ENCODE measurements at regions not wholly inside any gene's neighbourhood (a gene's known extent, or its start where the extent isn't known, plus 50 kb on each side); places are given as distances from the start of the nearest gene placed in this dataset.

- no peak for TF ChIP-seq CHD7 (IDR thresholded peaks at IDR 0.05; ENCODE audit: insufficient replicate concordance, low read length)
- TF ChIP-seq RFX5 (IDR thresholded peaks at IDR 0.05; ENCODE audit: borderline replicate concordance, low read depth, low read length), result no peak
- no peak for TF ChIP-seq YY1 (IDR thresholded peaks at IDR 0.05; ENCODE audit: low read depth, low read length)
- TF ChIP-seq SP1 (IDR thresholded peaks at IDR 0.05; ENCODE audit: low read depth, low read length), result no peak
- TF ChIP-seq ASH2L (IDR thresholded peaks at IDR 0.05; ENCODE audit: low read length), result no peak
- TF ChIP-seq RAD21 (IDR thresholded peaks at IDR 0.05 in 1 of 2, conservative IDR thresholded peaks at IDR 0.05 in 1 of 2; ENCODE audit: low read depth in 2 of 2, low read length in 2 of 2), result no peak
- no peak for TF ChIP-seq GABPA (IDR thresholded peaks at IDR 0.05; ENCODE audit: borderline replicate concordance, insufficient read depth, low read length)
- no peak for TF ChIP-seq CEBPB (IDR thresholded peaks at IDR 0.05; ENCODE audit: low read depth, low read length)
- TF ChIP-seq PHF8 (conservative IDR thresholded peaks at IDR 0.05; ENCODE audit: low read depth, low read length), result no peak
- TF ChIP-seq SIRT6 (IDR thresholded peaks at IDR 0.05; ENCODE audit: low read length), result no peak
- TF ChIP-seq GTF2F1 (IDR thresholded peaks at IDR 0.05; ENCODE audit: borderline replicate concordance, low read depth, low read length), result no peak
- no peak for TF ChIP-seq SAP30 (IDR thresholded peaks at IDR 0.05; ENCODE audit: insufficient read depth, insufficient replicate concordance, low read length)
- no peak for TF ChIP-seq CREB1 (IDR thresholded peaks at IDR 0.05)
Observed at GRCh38 chr13:55493297-55493696, 1647.4 kb upstream of the PRR20A start (continued).

Measured in H1 (cell line).